Mucosa of stomach (tissue), 1 donor: ENCODE measurements at regions not wholly inside any gene's neighbourhood (a gene's known extent, or its start where the extent isn't known, plus 50 kb on each side); places are given as distances from the start of the nearest gene placed in this dataset.
"Not testable (repeated sequence)": the region's sequence is repeated elsewhere in the genome, so short reads cannot be mapped to it uniquely, and the experiment has no call there.

Experiments
- H3K27me3 ChIP-seq: one replicate; pipeline ENCODE4 v1.7.0; 2013; ENCODE audit warnings: mild to moderate bottlenecking, low read length; ENCODE audit not compliant: control insufficient read depth, insufficient read depth
- H3K36me3 ChIP-seq: one replicate; pipeline ENCODE4 v1.7.0; 2013; ENCODE audit warnings: low read length; ENCODE audit not compliant: control insufficient read depth, insufficient read depth
- H3K4me1 ChIP-seq: one replicate; pipeline ENCODE4 v1.7.0; 2013; ENCODE audit warnings: mild to moderate bottlenecking, low read length; ENCODE audit not compliant: control insufficient read depth, insufficient read depth
- H3K4me3 ChIP-seq: one replicate; pipeline ENCODE4 v1.7.0; 2013; ENCODE audit warnings: low read length
- H3K9ac ChIP-seq: one replicate; pipeline ENCODE4 v1.7.0; 2013; ENCODE audit warnings: mild to moderate bottlenecking, low read length, moderate library complexity
- H3K9me3 ChIP-seq: one replicate; pipeline ENCODE4 v1.7.0; 2013; ENCODE audit warnings: mild to moderate bottlenecking, low read length, moderate library complexity; ENCODE audit not compliant: control insufficient read depth
- donor health status: Pancreatic carcinoma.

GRCh38 chr2:83933749-83934148 is 525.3 kb downstream of the SUCLG1 start:
- no peaks in the 10 kb centered on the region for H3K4me1 ChIP-seq
- no peaks in the 10 kb centered on the region for H3K27me3 ChIP-seq
- H3K4me3 ChIP-seq, result no peak overlapping the region
- no peaks in the 10 kb centered on the region for H3K36me3 ChIP-seq
- H3K9ac ChIP-seq, result no peak overlapping the region
- H3K9me3 ChIP-seq, result no peaks in the 10 kb centered on the region

- Histone ChIP-seq H3K9ac (no peak overlapping the region), H3K4me3 (no peak overlapping the region), H3K27me3 (no peaks in the 10 kb centered on the region), H3K4me1 (no peaks in the 10 kb centered on the region), H3K9me3 (no peaks in the 10 kb centered on the region), H3K36me3 (no peaks in the 10 kb centered on the region)
These were observed 535.5 kb downstream of the SUCLG1 start for GRCh38 chr2:83923531-83923930.

GRCh38 chr2:83916559-83916958 is 542.5 kb downstream of the SUCLG1 start:
- H3K4me1 ChIP-seq, result no peaks in the 10 kb centered on the region
- H3K4me3 ChIP-seq, result no peak overlapping the region
- H3K9me3 ChIP-seq, result no peaks in the 10 kb centered on the region
- H3K36me3 ChIP-seq, result no peaks in the 10 kb centered on the region
- H3K27me3 ChIP-seq, result no peaks in the 10 kb centered on the region
- H3K9ac ChIP-seq, result no peak overlapping the region

- no peaks in the 10 kb centered on the region for H3K4me1 ChIP-seq
- H3K36me3 ChIP-seq, result no peaks in the 10 kb centered on the region
- no peak overlapping the region for H3K9ac ChIP-seq
- no peak overlapping the region for H3K4me3 ChIP-seq
- no peaks in the 10 kb centered on the region for H3K9me3 ChIP-seq
- H3K27me3 ChIP-seq, result no peaks in the 10 kb centered on the region
These were observed 543.7 kb downstream of the SUCLG1 start for GRCh38 chr2:83915381-83915780.

- Histone ChIP-seq H3K36me3 (no peaks in the 10 kb centered on the region), H3K27me3 (no peaks in the 10 kb centered on the region), H3K9me3 (no peaks in the 10 kb centered on the region), H3K4me3 (no peak overlapping the region), H3K4me1 (no peaks in the 10 kb centered on the region), H3K9ac (no peak overlapping the region)
These were observed 550.3 kb downstream of the SUCLG1 start for GRCh38 chr2:83908750-83909149.

GRCh38 chr2:83901317-83901716 is 557.8 kb downstream of the SUCLG1 start:
- H3K9ac ChIP-seq, result no peak overlapping the region
- no peaks in the 10 kb centered on the region for H3K4me1 ChIP-seq
- H3K36me3 ChIP-seq, result no peaks in the 10 kb centered on the region
- H3K4me3 ChIP-seq, result no peak overlapping the region
- H3K9me3 ChIP-seq, result no peaks in the 10 kb centered on the region
- no peaks in the 10 kb centered on the region for H3K27me3 ChIP-seq

GRCh38 chr2:83900862-83901261 is 558.2 kb downstream of the SUCLG1 start:
- Histone ChIP-seq H3K27me3 (no peaks in the 10 kb centered on the region), H3K9me3 (no peaks in the 10 kb centered on the region), H3K36me3 (no peaks in the 10 kb centered on the region), H3K9ac (no peak overlapping the region), H3K4me1 (no peaks in the 10 kb centered on the region), H3K4me3 (no peak overlapping the region)

GRCh38 chr2:83899271-83899670 is 559.8 kb downstream of the SUCLG1 start:
- H3K36me3 ChIP-seq, result no peaks in the 10 kb centered on the region
- no peaks in the 10 kb centered on the region for H3K4me1 ChIP-seq
- no peaks in the 10 kb centered on the region for H3K27me3 ChIP-seq
- no peaks in the 10 kb centered on the region for H3K9me3 ChIP-seq
- no peak overlapping the region for H3K4me3 ChIP-seq
- no peak overlapping the region for H3K9ac ChIP-seq

- H3K9ac ChIP-seq, result no peak overlapping the region
- no peaks in the 10 kb centered on the region for H3K27me3 ChIP-seq
- no peaks in the 10 kb centered on the region for H3K4me1 ChIP-seq
- no peaks in the 10 kb centered on the region for H3K36me3 ChIP-seq
- no peaks in the 10 kb centered on the region for H3K9me3 ChIP-seq
- no peak overlapping the region for H3K4me3 ChIP-seq
These were observed 564.1 kb downstream of the SUCLG1 start for GRCh38 chr2:83894976-83895375.

GRCh38 chr2:83887757-83888156 is 571.3 kb downstream of the SUCLG1 start:
- Histone ChIP-seq H3K27me3 (no peaks in the 10 kb centered on the region), H3K9ac (no peak overlapping the region), H3K36me3 (no peaks in the 10 kb centered on the region), H3K4me3 (no peak overlapping the region), H3K9me3 (no peaks in the 10 kb centered on the region), H3K4me1 (no peaks in the 10 kb centered on the region)

GRCh38 chr2:83879127-83879526 is 580.0 kb downstream of the SUCLG1 start:
- H3K4me1 ChIP-seq, result no peaks in the 10 kb centered on the region
- H3K27me3 ChIP-seq, result no peaks in the 10 kb centered on the region
- H3K36me3 ChIP-seq, result no peaks in the 10 kb centered on the region
- H3K9me3 ChIP-seq, result no peaks in the 10 kb centered on the region
- H3K9ac ChIP-seq, result no peak overlapping the region
- H3K4me3 ChIP-seq, result no peak overlapping the region

GRCh38 chr2:83877261-83877660 is 581.8 kb downstream of the SUCLG1 start:
- H3K9ac ChIP-seq, H3K36me3 ChIP-seq, H3K9me3 ChIP-seq, H3K4me3 ChIP-seq, H3K4me1 ChIP-seq, H3K27me3 ChIP-seq: not testable (repeated sequence)

- Histone ChIP-seq H3K9ac (no peak overlapping the region), H3K9me3 (no peaks in the 10 kb centered on the region), H3K4me1 (no peaks in the 10 kb centered on the region)
These were observed 584.2 kb downstream of the SUCLG1 start for GRCh38 chr2:83874712-83875430.

More at GRCh38 chr2:83874712-83875430, 584.2 kb downstream of the SUCLG1 start:
- Histone ChIP-seq H3K36me3 (no peaks in the 10 kb centered on the region), H3K27me3 (no peaks in the 10 kb centered on the region), H3K4me3 (no peak overlapping the region)
